ENCODE measurements at regions not wholly inside any gene's neighbourhood (a gene's known extent, or its start where the extent isn't known, plus 50 kb on each side); places are given as distances from the start of the nearest gene placed in this dataset.

DNA sequence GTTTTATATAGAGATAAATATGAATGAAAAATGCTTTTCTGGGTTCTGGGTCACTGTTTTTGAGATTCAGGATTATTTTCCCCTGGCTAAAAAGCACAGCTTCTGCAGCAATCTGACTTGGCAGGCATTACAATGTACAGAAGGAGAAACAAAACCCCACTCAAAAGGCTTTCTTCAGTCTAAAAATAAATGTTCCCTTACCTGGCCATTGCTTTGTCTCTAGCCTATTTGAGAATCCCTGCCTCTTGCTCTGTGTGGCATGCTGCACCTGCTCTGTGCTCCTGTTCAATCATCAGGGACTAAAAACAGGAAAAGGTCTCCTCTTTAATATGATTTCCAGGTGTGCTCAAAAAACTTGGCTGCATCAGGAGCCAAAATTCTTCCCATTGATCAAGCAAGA is 187.4 kb upstream of the STAC start:
- Histone ChIP-seq H3K36me3 (no peaks in the 10 kb centered on the region), H3K9me3 (no peaks in the 10 kb centered on the region), H3K4me3 (no peak overlapping the region), H3K27ac (no peak overlapping the region), H3K4me1 (replicated peaks) (no peaks in the 10 kb centered on the region), H3K27me3 (replicated peaks; ENCODE audit: insufficient read depth) (no peaks in the 10 kb centered on the region)
- no peak for DNase-seq (ENCODE audit: low spot score)
- intact Hi-C loops (cut with DNase I): no loop called here
- TF ChIP-seq POLR2AphosphoS5 (IDR thresholded peaks at IDR 0.05) (no peak), POLR2A (IDR thresholded peaks at IDR 0.05) (no peak)
- TF ChIP-seq, protein P1, sequence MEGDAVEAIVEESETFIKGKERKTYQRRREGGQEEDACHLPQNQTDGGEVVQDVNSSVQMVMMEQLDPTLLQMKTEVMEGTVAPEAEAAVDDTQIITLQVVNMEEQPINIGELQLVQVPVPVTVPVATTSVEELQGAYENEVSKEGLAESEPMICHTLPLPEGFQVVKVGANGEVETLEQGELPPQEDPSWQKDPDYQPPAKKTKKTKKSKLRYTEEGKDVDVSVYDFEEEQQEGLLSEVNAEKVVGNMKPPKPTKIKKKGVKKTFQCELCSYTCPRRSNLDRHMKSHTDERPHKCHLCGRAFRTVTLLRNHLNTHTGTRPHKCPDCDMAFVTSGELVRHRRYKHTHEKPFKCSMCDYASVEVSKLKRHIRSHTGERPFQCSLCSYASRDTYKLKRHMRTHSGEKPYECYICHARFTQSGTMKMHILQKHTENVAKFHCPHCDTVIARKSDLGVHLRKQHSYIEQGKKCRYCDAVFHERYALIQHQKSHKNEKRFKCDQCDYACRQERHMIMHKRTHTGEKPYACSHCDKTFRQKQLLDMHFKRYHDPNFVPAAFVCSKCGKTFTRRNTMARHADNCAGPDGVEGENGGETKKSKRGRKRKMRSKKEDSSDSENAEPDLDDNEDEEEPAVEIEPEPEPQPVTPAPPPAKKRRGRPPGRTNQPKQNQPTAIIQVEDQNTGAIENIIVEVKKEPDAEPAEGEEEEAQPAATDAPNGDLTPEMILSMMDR (IDR thresholded peaks at IDR 0.05): no peak

- no peak for TF ChIP-seq POLR2AphosphoS5 (IDR thresholded peaks at IDR 0.05)
- TF ChIP-seq POLR2A (IDR thresholded peaks at IDR 0.05): no peak
- TF ChIP-seq, protein P1 (IDR thresholded peaks at IDR 0.05): no peak
- intact Hi-C loops (cut with DNase I): no loop called here
- no peak overlapping the region for H3K27ac ChIP-seq
- WGBS: 43% methylated on average over 2 of the region's 2 CpGs
- no peaks in the 10 kb centered on the region for H3K36me3 ChIP-seq
- H3K4me1 ChIP-seq (replicated peaks): no peaks in the 10 kb centered on the region
- no peaks in the 10 kb centered on the region for H3K27me3 ChIP-seq (replicated peaks; ENCODE audit: insufficient read depth)
- DNase-seq (ENCODE audit: low spot score): no peak
- H3K9me3 ChIP-seq: no peaks in the 10 kb centered on the region
- no peak overlapping the region for H3K4me3 ChIP-seq
Measured at GRCh38 chr3:36193448-36193847, 186.9 kb upstream of the STAC start.

- intact Hi-C loops (cut with DNase I): no loop called here
- Histone ChIP-seq H3K36me3 (no peaks in the 10 kb centered on the region), H3K9me3 (no peaks in the 10 kb centered on the region), H3K27ac (no peak overlapping the region), H3K4me3 (no peak overlapping the region), H3K4me1 (replicated peaks) (no peaks in the 10 kb centered on the region), H3K27me3 (replicated peaks; ENCODE audit: insufficient read depth) (no peaks in the 10 kb centered on the region)
- DNase-seq (ENCODE audit: low spot score): no peak
- no peak for TF ChIP-seq POLR2A (IDR thresholded peaks at IDR 0.05)
- no peak for TF ChIP-seq POLR2AphosphoS5 (IDR thresholded peaks at IDR 0.05)
- TF ChIP-seq, protein P1 (IDR thresholded peaks at IDR 0.05): no peak
Measured at GRCh38 chr3:36196058-36196457, 184.2 kb upstream of the STAC start.

DNA sequence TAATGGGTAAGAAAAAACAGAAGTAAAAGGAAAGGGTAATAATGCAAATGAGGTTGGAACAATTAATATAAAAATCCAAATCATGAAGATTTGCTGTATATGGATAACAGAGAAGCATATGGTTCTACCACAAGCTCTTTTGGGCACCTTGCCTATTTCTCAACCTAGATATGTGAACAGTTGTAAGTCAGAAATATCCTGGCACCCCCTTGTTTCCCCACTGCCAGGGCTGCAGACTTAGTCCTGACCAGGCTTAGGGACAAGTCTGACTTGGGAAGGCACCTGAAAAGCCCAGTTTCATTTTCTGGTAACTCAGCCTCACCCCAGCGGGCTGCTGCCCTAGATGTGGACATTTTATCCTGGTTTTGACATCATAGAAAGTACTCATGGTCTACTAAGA is 183.2 kb upstream of the STAC start:
- H3K9me3 ChIP-seq: no peaks in the 10 kb centered on the region
- H3K4me3 ChIP-seq: no peak overlapping the region
- H3K36me3 ChIP-seq: no peaks in the 10 kb centered on the region
- DNase-seq (ENCODE audit: low spot score): no peak
- no peak for TF ChIP-seq POLR2AphosphoS5 (IDR thresholded peaks at IDR 0.05)
- TF ChIP-seq, protein P1 (IDR thresholded peaks at IDR 0.05): no peak
- no peak for TF ChIP-seq POLR2A (IDR thresholded peaks at IDR 0.05)
- no peaks in the 10 kb centered on the region for H3K27me3 ChIP-seq (replicated peaks; ENCODE audit: insufficient read depth)
- 0% methylated on average over 1 of the region's 1 CpG for WGBS
- H3K4me1 ChIP-seq (replicated peaks): no peaks in the 10 kb centered on the region
- intact Hi-C loops (cut with DNase I): no loop called here
- H3K27ac ChIP-seq: no peak overlapping the region

GRCh38 chr3:36201546-36201945 is 178.8 kb upstream of the STAC start:
- Histone ChIP-seq H3K4me1 (replicated peaks) (no peaks in the 10 kb centered on the region), H3K36me3 (no peaks in the 10 kb centered on the region), H3K27me3 (replicated peaks; ENCODE audit: insufficient read depth) (no peaks in the 10 kb centered on the region), H3K4me3 (no peak overlapping the region), H3K27ac (no peak overlapping the region), H3K9me3 (no peaks in the 10 kb centered on the region)
- no peak for DNase-seq (ENCODE audit: low spot score)
- intact Hi-C loops (cut with DNase I): no loop called here
- TF ChIP-seq POLR2AphosphoS5 (IDR thresholded peaks at IDR 0.05) (no peak), POLR2A (IDR thresholded peaks at IDR 0.05) (no peak)
- TF ChIP-seq, protein P1 (IDR thresholded peaks at IDR 0.05): no peak
